ENCODE measurements at regions not wholly inside any gene's neighbourhood (a gene's known extent, or its start where the extent isn't known, plus 50 kb on each side); places are given as distances from the start of the nearest gene placed in this dataset.

- no peaks in the 10 kb centered on the region for H3K9me3 ChIP-seq (ENCODE audit: insufficient read depth, low read depth, low read length)
- H3K27me3 ChIP-seq (ENCODE audit: insufficient read depth, low read length, poor library complexity, severe bottlenecking): no peaks in the 10 kb centered on the region
- H3K9me2 ChIP-seq (replicated peaks; ENCODE audit: low read depth, low read length): no peaks in the 10 kb centered on the region
- no peaks in the 10 kb centered on the region for H4K20me1 ChIP-seq (ENCODE audit: insufficient read depth, low read length, poor library complexity, severe bottlenecking)
- H2AFZ ChIP-seq (ENCODE audit: low read length): no peak overlapping the region
- H3K4me3 ChIP-seq (ENCODE audit: low read length, poor library complexity, severe bottlenecking): no peak overlapping the region
- H3F3A ChIP-seq (ENCODE audit: low read depth): no peaks in the 10 kb centered on the region
- H3K36me3 ChIP-seq (ENCODE audit: insufficient read depth, low read length): no peaks in the 10 kb centered on the region
- H3K4me2 ChIP-seq (ENCODE audit: low read depth, low read length, poor library complexity, severe bottlenecking): no peak overlapping the region
- H3K79me2 ChIP-seq (ENCODE audit: insufficient read depth, low read length): no peaks in the 10 kb centered on the region
- no peak overlapping the region for H3K9ac ChIP-seq (ENCODE audit: low read depth, low read length, poor library complexity, severe bottlenecking)
- no peaks in the 10 kb centered on the region for H3K4me1 ChIP-seq (ENCODE audit: insufficient read depth, low read length, poor library complexity, severe bottlenecking)
- no peak for TF ChIP-seq EZH2phosphoT487 (IDR thresholded peaks at IDR 0.05; ENCODE audit: borderline replicate concordance)
- TF ChIP-seq, protein P1, sequence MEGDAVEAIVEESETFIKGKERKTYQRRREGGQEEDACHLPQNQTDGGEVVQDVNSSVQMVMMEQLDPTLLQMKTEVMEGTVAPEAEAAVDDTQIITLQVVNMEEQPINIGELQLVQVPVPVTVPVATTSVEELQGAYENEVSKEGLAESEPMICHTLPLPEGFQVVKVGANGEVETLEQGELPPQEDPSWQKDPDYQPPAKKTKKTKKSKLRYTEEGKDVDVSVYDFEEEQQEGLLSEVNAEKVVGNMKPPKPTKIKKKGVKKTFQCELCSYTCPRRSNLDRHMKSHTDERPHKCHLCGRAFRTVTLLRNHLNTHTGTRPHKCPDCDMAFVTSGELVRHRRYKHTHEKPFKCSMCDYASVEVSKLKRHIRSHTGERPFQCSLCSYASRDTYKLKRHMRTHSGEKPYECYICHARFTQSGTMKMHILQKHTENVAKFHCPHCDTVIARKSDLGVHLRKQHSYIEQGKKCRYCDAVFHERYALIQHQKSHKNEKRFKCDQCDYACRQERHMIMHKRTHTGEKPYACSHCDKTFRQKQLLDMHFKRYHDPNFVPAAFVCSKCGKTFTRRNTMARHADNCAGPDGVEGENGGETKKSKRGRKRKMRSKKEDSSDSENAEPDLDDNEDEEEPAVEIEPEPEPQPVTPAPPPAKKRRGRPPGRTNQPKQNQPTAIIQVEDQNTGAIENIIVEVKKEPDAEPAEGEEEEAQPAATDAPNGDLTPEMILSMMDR (conservative IDR thresholded peaks at IDR 0.05; ENCODE audit: low read length): no peak
These were observed 624.2 kb downstream of the CHSY3 start for GRCh38 chr5:130528474-130528873.

DNA sequence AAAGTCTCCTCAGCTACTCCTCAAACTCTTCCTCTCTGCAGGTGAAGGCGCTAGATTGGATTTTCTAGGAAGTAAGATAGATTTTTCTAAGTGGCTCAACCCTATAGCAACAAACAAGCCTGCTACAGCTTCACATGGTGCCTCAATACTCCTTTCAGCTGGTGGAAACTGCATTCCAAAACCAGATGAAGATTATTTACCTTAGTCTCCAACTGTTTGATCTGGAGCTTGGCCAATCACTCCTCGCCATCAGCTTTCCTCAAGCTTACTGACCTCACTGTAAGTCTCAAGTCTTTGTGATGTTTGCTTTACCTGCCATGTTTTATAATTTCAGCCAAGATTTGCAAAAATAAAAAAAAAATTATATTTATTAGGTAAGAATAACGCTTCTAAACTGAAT lies 622.4 kb downstream of the CHSY3 start:
- Histone ChIP-seq H2AFZ (ENCODE audit: low read length) (no peak overlapping the region), H3K4me3 (ENCODE audit: low read length, poor library complexity, severe bottlenecking) (no peak overlapping the region), H3K9me3 (ENCODE audit: insufficient read depth, low read depth, low read length) (no peaks in the 10 kb centered on the region), H3F3A (ENCODE audit: low read depth) (no peaks in the 10 kb centered on the region), H3K79me2 (ENCODE audit: insufficient read depth, low read length) (no peaks in the 10 kb centered on the region), H3K36me3 (ENCODE audit: insufficient read depth, low read length) (no peaks in the 10 kb centered on the region), H3K9ac (ENCODE audit: low read depth, low read length, poor library complexity, severe bottlenecking) (no peak overlapping the region), H3K4me2 (ENCODE audit: low read depth, low read length, poor library complexity, severe bottlenecking) (no peak overlapping the region), H3K4me1 (ENCODE audit: insufficient read depth, low read length, poor library complexity, severe bottlenecking) (no peaks in the 10 kb centered on the region), H4K20me1 (ENCODE audit: insufficient read depth, low read length, poor library complexity, severe bottlenecking) (no peaks in the 10 kb centered on the region), H3K27me3 (ENCODE audit: insufficient read depth, low read length, poor library complexity, severe bottlenecking) (no peaks in the 10 kb centered on the region), H3K9me2 (replicated peaks; ENCODE audit: low read depth, low read length) (no peaks in the 10 kb centered on the region)
- TF ChIP-seq EZH2phosphoT487 (IDR thresholded peaks at IDR 0.05; ENCODE audit: borderline replicate concordance): no peak
- TF ChIP-seq, protein P1 (conservative IDR thresholded peaks at IDR 0.05; ENCODE audit: low read length): no peak

DNA sequence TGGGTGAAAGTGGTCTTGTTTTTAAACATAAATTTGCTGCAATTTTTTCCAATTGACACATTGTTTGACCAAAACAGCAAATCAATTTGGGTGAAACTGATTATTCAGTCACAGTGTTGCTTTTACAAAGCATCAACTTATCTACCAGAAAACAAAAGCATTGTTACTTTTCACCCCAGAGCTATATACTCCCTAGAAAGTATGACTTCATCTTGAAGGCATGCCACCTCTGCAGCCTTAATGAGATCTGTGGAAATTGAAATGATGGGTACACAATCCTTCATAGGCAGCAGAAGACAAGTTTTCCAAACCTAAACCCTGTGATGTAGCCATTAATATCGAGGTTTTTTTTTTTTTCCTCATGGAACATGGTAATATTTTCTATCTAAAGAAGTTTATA lies 615.9 kb downstream of the CHSY3 start:
- H3K4me1 ChIP-seq (ENCODE audit: insufficient read depth, low read length, poor library complexity, severe bottlenecking): no peaks in the 10 kb centered on the region
- H3K4me2 ChIP-seq (ENCODE audit: low read depth, low read length, poor library complexity, severe bottlenecking): no peak overlapping the region

More for the DNA sequence above, 615.9 kb downstream of the CHSY3 start:
- no peaks in the 10 kb centered on the region for H3K9me2 ChIP-seq (replicated peaks; ENCODE audit: low read depth, low read length)
- TF ChIP-seq, protein P1 (conservative IDR thresholded peaks at IDR 0.05; ENCODE audit: low read length): no peak
- no peak for TF ChIP-seq EZH2phosphoT487 (IDR thresholded peaks at IDR 0.05; ENCODE audit: borderline replicate concordance)
- H3K36me3 ChIP-seq (ENCODE audit: insufficient read depth, low read length): no peaks in the 10 kb centered on the region
- no peaks in the 10 kb centered on the region for H3K79me2 ChIP-seq (ENCODE audit: insufficient read depth, low read length)
- no peak overlapping the region for H3K4me3 ChIP-seq (ENCODE audit: low read length, poor library complexity, severe bottlenecking)
- no peaks in the 10 kb centered on the region for H4K20me1 ChIP-seq (ENCODE audit: insufficient read depth, low read length, poor library complexity, severe bottlenecking)
- no peak overlapping the region for H2AFZ ChIP-seq (ENCODE audit: low read length)
- no peaks in the 10 kb centered on the region for H3F3A ChIP-seq (ENCODE audit: low read depth)
- no peaks in the 10 kb centered on the region for H3K9me3 ChIP-seq (ENCODE audit: insufficient read depth, low read depth, low read length)
- no peak overlapping the region for H3K9ac ChIP-seq (ENCODE audit: low read depth, low read length, poor library complexity, severe bottlenecking)
- H3K27me3 ChIP-seq (ENCODE audit: insufficient read depth, low read length, poor library complexity, severe bottlenecking): no peaks in the 10 kb centered on the region
